ENCODE measurements at regions not wholly inside any gene's neighbourhood (a gene's known extent, or its start where the extent isn't known, plus 50 kb on each side); places are given as distances from the start of the nearest gene placed in this dataset.

GRCh38 chr10:93178226-93178625 lies 104.5 kb downstream of the CYP26A1 start:
- DNase-seq (ENCODE audit: low read depth) = no peak

- DNase-seq (ENCODE audit: low read depth) = peak; percentile 32
Observed at GRCh38 chr10:93180482-93180931, 106.8 kb downstream of the CYP26A1 start.

GRCh38 chr10:93181271-93182048 lies 107.8 kb downstream of the CYP26A1 start:
- no peak for DNase-seq (ENCODE audit: low read depth)

- no peak for DNase-seq (ENCODE audit: low read depth)
Observed at GRCh38 chr10:93182049-93182327, 108.3 kb downstream of the CYP26A1 start.

DNA sequence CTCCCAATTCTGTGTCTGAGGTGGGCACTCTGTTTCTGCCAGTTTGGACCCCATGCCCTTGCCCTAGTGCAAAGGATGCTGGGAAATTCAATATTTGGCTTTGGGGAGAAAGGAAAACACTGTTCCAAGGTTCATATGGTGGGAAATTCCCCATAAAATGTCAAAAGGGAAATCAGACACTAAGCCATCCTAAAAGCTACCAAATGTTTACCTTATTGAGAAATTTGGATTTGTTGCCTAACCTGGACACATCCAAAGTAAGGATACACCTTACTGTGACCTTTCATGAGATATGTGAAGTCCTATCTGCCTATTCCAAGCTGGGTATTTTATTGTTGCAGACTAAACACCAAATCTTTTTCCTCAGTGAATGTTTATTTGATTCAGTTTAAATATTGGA lies 109.1 kb downstream of the CYP26A1 start:
- DNase-seq (ENCODE audit: low read depth) = no peak

DNA sequence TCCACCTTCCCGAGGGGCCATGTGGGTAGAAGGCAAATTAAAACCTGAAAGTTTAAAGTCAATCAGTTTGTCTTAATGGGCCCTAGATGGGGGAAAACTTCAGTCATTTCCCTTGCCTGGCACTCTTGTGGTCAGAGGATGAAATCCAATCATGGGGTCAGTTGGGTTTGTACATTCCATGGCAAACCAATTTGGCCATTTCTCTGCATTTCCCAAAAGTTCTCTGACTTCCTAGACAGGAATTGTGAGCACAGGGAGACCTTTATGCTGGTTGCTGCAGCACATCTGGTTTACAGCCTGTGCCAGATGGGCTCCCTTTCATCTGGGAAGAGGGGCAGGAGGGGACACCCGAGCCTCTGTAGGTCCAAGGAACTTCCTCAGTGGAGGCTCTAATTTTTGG lies 113.0 kb downstream of the CYP26A1 start:
- no peak for DNase-seq (ENCODE audit: low read depth)

- DNase-seq (ENCODE audit: low read depth) = no peak
Observed at GRCh38 chr10:93189944-93190343, 116.3 kb downstream of the CYP26A1 start.

DNA sequence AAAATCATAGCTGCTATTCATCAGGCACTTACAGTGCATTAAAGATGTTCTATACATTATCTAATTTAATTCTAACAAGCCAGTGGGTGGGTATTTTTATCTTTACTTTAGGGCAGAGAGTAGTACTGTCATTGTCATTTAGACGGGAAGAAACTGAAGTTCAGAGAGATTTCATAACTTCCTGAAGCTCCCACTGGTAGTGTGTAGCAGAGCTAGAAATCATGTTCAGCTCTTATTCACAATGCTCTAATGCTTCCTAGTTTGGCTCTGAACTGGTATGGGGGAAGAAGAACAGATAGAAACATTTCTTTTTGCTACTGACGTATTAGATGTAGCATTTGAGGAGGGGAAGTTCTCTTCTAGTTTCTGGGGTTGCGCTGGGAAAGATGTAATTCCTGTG lies 116.7 kb downstream of the CYP26A1 start:
- DNase-seq (ENCODE audit: low read depth) = no peak

DNA sequence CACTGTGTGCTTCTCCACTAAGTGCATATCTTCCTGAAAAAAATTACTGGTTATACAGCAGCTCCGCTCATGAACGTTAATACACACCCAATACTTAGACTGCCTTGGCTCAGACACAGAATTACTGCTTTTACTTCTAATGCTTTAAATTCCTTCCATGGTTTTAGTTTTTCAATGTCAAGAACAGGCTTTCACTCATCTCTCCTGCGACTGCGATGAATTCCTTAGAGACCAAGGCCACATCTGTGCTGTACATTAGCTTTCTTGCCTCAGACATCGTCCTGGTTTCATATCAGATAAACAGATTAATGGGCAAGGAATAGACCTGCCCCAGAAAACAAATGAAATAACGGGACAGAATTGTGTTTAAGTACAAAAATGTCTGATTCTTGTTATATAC lies 120.2 kb downstream of the CYP26A1 start:
- no peak for DNase-seq (ENCODE audit: low read depth)

- DNase-seq (ENCODE audit: low read depth) = peak; percentile 19
Observed at GRCh38 chr10:93198401-93199131, 124.9 kb downstream of the CYP26A1 start.

GRCh38 chr10:93199191-93199751 lies 125.6 kb downstream of the CYP26A1 start:
- DNase-seq (ENCODE audit: low read depth) = peak; percentile 57

DNA sequence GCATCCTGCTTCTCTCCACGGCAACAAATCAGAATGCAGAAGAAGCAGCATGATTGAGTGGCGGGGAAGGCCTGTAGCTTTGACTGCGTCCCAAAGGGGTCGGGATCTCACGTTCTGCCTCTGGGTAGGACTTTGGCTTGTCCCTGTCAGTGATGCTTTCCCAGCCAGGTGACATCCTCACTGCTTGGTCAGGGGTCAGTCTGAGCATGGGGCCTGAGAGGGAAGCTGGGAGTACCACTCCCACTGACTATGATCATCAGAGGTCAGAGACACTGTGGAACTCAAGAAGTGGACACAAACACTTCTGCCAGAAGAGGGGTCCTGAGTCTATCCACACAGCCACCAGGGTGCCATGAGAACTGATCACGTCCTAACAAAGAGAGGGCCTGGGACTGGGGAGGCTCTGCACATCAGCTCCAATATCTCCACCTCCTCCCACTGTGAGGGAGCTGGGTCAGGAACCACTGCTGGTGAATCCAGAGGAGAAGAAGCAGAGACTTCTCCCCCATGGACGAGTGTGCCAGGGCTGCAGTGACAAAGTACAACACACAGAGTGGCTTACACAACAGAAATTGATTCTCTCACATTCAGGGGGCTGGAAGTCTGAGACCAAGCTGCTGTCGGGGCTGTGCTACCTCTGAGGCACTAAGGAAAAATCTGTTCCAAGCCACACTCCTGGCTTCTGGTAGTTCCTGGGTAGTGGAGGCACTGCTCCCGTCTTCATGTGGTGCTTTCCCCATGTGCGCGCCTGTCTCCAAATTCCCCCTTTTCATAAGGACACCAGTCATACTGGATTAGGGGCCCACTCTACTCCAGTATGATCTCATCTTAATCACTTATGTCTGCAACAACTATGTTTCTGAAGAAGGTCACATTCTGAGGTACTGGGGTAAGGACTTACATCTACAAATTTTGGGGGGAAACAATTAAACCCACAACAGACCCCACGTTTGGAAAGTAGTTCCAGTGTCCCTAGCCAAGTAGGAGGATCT lies 131.1 kb downstream of the CYP26A1 start:
- no peak for DNase-seq (ENCODE audit: low read depth)

DNA sequence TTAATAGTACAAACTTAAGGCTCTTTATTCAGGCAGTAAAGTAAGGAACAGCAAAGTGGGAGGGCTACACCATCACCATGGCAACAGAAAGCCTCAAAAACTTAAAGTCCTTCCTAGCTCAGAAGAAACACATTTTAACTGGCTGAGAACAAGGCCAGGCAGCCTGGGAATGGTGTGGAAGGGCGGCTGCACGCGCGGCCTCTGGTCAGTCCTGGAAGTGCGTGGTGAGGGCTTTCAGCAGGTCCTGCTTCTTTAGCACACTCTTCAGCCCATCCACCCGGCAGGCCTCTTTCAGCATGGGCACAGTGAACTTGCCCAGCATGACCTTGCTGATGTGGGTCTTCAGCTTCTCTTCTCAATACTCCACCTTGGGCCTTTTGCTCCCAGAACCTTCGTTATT lies 133.0 kb downstream of the CYP26A1 start:
- no peak for DNase-seq (ENCODE audit: low read depth)

DNA sequence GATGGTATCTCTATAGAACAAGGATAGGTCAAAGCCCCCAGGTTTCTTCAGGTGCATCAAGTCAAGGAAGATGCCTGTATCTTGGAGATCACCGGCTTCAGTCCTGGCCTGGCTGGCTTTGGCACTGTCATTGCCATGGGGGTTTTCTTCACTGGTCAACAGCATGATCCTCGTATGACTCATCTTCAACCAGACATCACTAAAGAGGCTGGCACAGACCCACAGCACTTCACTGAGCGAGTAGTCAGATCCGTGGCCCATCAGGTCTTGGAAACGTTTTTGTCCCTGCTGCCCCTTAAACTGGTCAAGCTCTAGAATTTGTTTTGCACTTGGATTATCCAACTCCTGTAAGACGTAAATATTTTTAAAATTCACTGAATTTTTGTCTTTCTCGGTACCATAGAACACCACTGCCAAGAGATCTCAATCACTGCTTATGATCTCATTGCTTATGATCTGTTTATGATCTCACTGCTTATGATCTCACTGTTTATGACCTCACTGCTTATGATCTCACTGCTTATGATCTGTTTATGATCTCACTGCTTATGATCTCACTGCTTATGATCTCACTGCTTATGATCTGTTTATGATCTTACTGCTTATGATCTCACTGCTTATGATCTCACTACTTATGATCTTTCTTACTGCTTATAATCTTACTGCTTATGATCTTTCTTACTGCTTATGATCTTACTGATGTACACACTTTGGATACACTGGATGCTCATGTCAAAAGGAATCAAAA lies 135.2 kb downstream of the CYP26A1 start:
- no peak for DNase-seq (ENCODE audit: low read depth)

- DNase-seq (ENCODE audit: low read depth) = no peak
Observed at GRCh38 chr10:93211991-93212390, 138.3 kb downstream of the CYP26A1 start.

GRCh38 chr10:93215312-93215711 lies 141.6 kb downstream of the CYP26A1 start:
- no peak for DNase-seq (ENCODE audit: low read depth)

DNA sequence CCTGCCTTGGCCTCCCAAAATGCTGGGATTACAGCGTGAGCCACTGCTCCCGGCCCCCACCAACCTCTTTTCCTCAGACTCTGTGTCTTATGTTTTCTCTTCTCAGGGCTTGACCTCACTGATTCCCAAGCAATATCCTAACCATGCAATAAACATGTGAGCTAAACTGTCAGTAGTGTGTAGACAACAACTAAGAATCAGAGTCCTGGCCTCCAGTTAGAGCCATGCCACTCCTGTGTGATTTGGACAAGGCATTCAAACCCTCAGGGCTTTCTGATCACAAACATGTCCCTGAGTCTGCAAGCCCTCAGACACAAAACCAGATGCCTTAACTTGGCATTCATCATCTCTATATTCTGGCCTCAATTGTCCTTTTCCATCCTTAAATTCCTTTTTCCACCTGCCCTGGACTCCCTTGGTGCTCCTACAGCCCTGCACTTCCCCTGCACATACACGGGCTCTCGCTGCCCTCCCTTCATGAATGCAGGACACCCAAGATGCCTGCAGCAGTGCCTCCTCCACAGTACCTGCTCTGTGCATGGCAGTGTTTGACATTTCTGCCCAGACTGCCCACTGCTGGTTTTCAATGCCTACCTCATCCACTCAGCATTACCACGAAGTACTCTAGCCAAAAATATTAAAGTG lies 142.8 kb downstream of the CYP26A1 start:
- DNase-seq (ENCODE audit: low read depth) = no peak

GRCh38 chr10:93218386-93218785 lies 144.7 kb downstream of the CYP26A1 start:
- DNase-seq (ENCODE audit: low read depth) = no peak

GRCh38 chr10:93219347-93219746 lies 145.7 kb downstream of the CYP26A1 start:
- DNase-seq (ENCODE audit: low read depth) = no peak

DNA sequence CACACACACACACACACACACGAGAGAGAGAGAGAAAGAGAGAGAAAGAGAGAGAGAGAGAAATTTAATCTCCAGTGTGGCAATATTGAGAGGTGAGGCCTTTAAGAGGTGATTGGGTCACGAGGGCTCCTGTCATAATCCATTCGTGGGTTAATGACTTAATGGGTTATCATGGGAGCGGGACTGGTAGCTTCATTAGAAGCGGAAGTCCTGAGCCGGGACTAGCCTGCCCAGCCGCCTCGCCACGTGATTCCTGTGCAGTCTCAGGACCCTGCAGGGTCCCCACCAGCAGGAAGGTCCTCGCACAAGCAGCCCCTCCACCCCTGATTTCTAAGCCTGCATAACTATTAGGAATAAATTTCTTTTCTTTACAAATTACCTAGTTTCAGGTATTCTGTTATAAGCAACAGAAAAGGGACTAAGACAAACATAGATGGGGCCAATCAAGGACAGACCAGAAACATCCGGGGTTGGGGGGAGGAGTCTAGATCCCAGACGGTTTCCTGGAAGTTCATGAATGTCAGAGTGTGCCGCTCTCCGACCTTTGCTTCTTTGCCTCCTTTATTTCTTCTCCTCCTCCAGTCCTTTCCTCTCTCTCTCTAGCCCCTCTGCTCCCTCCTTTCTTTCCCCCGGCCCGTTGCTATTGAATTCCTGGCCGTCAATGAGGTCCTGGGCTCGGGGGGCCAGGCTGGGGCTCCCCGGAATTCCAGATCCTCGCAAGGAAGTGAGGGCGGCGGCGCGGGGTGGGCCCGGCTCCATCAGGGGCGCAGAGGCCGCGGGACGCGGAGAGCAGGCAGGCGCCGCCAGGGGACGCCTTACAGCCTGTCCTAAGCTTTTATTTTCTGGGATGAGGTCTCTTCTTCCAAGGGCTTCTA lies 146.8 kb downstream of the CYP26A1 start:
- DNase-seq (ENCODE audit: low read depth) = no peak

Data from forelimb muscle (tissue), 1 donor.